Transverse colon (tissue), 3 donors: ENCODE measurements at regions not wholly inside any gene's neighbourhood (a gene's known extent, or its start where the extent isn't known, plus 50 kb on each side); places are given as distances from the start of the nearest gene placed in this dataset.

Experiments
- EP300 ChIP-seq: sonication (generic); formaldehyde crosslinking; IDR thresholded peaks from one replicate; pipeline ENCODE4 v1.6.1; 2017; ENCODE audit warnings: antibody characterized with exemption, low read depth
- POLR2A ChIP-seq: fragments of 450-650 bp; IDR thresholded peaks from one replicate; pipeline ENCODE4 v1.6.1; 2016; ENCODE audit warnings: antibody characterized with exemption, mild to moderate bottlenecking, moderate library complexity
- TF ChIP-seq, protein P1 (sequence below), 5 experiments: fragments of 200-600 bp in 3 of 5; fragments of 450-650 bp in 2 of 5; sonication (generic) in 3 of 5; IDR thresholded peaks; 1 replicate in 2 of 5; 2 replicates in 3 of 5; pipeline ENCODE4 v1.5.1; 2016 to 2017; ENCODE audit warnings: antibody characterized with exemption in 5 of 5, inconsistent platforms in 3 of 5, mild to moderate bottlenecking in 2 of 5, moderate library complexity in 1 of 5

DNA sequence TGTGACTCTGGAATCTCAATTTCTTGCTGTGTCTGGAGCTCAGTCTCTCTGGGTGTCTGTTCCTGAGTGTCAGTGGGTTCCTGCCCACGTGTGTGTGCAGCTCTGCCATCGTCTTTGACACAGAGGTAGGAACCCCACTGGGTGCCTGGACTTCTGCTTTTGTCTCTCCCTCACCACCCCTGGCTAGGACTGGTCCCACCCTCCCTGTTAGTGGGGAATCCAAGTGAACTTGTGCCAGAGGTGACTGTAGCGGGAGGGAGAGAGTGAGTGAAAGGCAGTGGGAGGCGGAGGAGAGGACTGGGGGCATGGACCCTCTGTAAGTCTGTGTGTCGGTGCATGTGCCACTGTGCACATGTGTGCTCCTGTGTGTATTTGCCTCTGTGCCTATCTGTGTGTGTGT lies 299.9 kb upstream of the ZMIZ1 start:
- TF ChIP-seq POLR2A (no peak), EP300 (no peak)
- TF ChIP-seq, protein P1, sequence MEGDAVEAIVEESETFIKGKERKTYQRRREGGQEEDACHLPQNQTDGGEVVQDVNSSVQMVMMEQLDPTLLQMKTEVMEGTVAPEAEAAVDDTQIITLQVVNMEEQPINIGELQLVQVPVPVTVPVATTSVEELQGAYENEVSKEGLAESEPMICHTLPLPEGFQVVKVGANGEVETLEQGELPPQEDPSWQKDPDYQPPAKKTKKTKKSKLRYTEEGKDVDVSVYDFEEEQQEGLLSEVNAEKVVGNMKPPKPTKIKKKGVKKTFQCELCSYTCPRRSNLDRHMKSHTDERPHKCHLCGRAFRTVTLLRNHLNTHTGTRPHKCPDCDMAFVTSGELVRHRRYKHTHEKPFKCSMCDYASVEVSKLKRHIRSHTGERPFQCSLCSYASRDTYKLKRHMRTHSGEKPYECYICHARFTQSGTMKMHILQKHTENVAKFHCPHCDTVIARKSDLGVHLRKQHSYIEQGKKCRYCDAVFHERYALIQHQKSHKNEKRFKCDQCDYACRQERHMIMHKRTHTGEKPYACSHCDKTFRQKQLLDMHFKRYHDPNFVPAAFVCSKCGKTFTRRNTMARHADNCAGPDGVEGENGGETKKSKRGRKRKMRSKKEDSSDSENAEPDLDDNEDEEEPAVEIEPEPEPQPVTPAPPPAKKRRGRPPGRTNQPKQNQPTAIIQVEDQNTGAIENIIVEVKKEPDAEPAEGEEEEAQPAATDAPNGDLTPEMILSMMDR (IDR thresholded peaks at IDR 0.05) = no peak
